Neural progenitor cell (in vitro differentiated cells): ENCODE measurements at regions not wholly inside any gene's neighbourhood (a gene's known extent, or its start where the extent isn't known, plus 50 kb on each side); places are given as distances from the start of the nearest gene placed in this dataset.

Source experiments
- DNase-seq: peaks from one replicate; pipeline ENCODE4 v3.0.0-alpha.2; 2016; ENCODE audit warnings: low spot score
- H2AFZ ChIP-seq: fragments of 200-600 bp; sonication (generic); replicated peaks from 2 replicates; pipeline ENCODE4 v1.6.1; 2016; ENCODE audit warnings: antibody characterized with exemption
- H3F3A ChIP-seq: fragments of 200-600 bp; sonication (generic); 2 replicates; pipeline ENCODE4 v1.6.1; 2016; ENCODE audit warnings: antibody characterized with exemption, low read depth
- H3K27ac ChIP-seq: fragments of 200-600 bp; sonication (generic); 2 replicates; pipeline ENCODE4 v1.5.1; 2016; ENCODE audit warnings: mild to moderate bottlenecking
- H3K27me3 ChIP-seq: fragments of 200-600 bp; sonication (generic); 2 replicates; pipeline ENCODE4 v1.6.1; 2016; ENCODE audit warnings: mild to moderate bottlenecking, moderate library complexity
- H3K36me3 ChIP-seq: fragments of 200-600 bp; sonication (generic); 2 replicates; pipeline ENCODE4 v1.5.1; 2016
- H3K4me1 ChIP-seq: fragments of 200-600 bp; sonication (generic); 2 replicates; pipeline ENCODE4 v1.6.1; 2016; ENCODE audit warnings: mixed run types
- H3K4me2 ChIP-seq: fragments of 200-600 bp; sonication (generic); 2 replicates; pipeline ENCODE4 v1.6.1; 2016
- H3K4me3 ChIP-seq: fragments of 200-600 bp; sonication (generic); 2 replicates; pipeline ENCODE4 v1.5.1; 2016
- H3K79me2 ChIP-seq: fragments of 200-600 bp; sonication (generic); 2 replicates; pipeline ENCODE4 v1.6.1; 2016; ENCODE audit warnings: low read depth
- H3K9ac ChIP-seq: fragments of 200-600 bp; sonication (generic); 2 replicates; pipeline ENCODE4 v1.6.1; 2016
- H3K9me3 ChIP-seq: fragments of 200-600 bp; sonication (generic); 2 replicates; pipeline ENCODE4 v1.5.1; 2016; ENCODE audit warnings: low read depth
- H4K20me1 ChIP-seq: fragments of 200-600 bp; sonication (generic); 2 replicates; pipeline ENCODE4 v1.6.1; 2016; ENCODE audit warnings: low read depth
- H3K27ac Mint-ChIP-seq: 3 replicates; pipeline ENCODE4 v1.8.0; 2021; ENCODE audit warnings: mixed read lengths
- H3K27me3 Mint-ChIP-seq: 2 replicates; pipeline ENCODE4 v1.8.0; 2022; ENCODE audit warnings: low read depth, mild to moderate bottlenecking, inconsistent platforms, moderate library complexity, mixed read lengths; ENCODE audit not compliant: insufficient read depth
- H3K36me3 Mint-ChIP-seq: 3 replicates; pipeline ENCODE4 v1.8.0; 2021; ENCODE audit warnings: mixed read lengths
- H3K4me1 Mint-ChIP-seq: 3 replicates; pipeline ENCODE4 v1.8.0; 2021; ENCODE audit warnings: mixed read lengths
- H3K4me3 Mint-ChIP-seq: 3 replicates; pipeline ENCODE4 v1.8.0; 2021; ENCODE audit warnings: mild to moderate bottlenecking, moderate library complexity, mixed read lengths
- H3K9me3 Mint-ChIP-seq: 3 replicates; pipeline ENCODE4 v1.8.0; 2020; ENCODE audit warnings: mixed read lengths
- EZH2 ChIP-seq: fragments of 200-600 bp; sonication (generic); IDR thresholded peaks from 2 replicates; pipeline ENCODE4 v1.6.1; 2017; ENCODE audit warnings: antibody characterized with exemption, mild to moderate bottlenecking, moderate library complexity
- EZH2phosphoT487 ChIP-seq: fragments of 200-600 bp; sonication (generic); IDR thresholded peaks from 2 replicates; pipeline ENCODE4 v1.6.1; 2017; ENCODE audit warnings: antibody characterized with exemption
- TF ChIP-seq, protein P1 (sequence below): fragments of 200-600 bp; sonication (generic); IDR thresholded peaks from 2 replicates; pipeline ENCODE4 v1.5.1; 2017; ENCODE audit warnings: antibody characterized with exemption, mild to moderate bottlenecking

DNA sequence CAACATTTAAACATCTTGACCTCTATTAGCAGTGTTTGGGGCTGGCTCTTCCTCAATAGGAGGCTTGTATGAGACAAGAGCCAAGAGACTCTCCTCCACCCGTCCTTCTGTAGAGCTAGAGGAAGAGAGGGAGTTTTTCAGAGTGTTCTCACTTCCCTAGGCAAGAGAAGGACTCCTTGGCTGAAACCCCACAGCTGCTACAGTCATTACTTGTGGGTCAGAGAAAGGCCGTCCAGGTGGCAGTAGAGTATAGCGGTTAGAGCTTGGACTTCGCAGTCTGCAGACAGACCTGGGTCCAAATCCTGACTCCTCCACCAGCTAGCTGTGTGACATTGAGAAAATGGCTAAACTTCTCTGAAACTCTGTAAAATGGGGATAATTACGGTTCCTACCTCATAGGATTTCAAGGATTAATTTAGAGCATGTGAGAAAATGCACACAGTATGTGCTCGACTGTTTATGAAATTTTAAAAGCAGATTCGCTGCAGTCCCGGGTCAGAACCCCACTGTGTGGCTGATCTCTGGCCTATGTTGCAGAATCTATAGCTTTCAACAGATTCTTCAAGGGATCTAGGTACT, 80.8 kb upstream of the ARAP3 start:
- Histone ChIP-seq H3K9ac (no peak overlapping the region), H3K27ac (no peak overlapping the region), H3K79me2 (no peaks in the 10 kb centered on the region), H3K4me1 (peaks cover 25% of the 10 kb centered on the region), H3K4me2 (no peak overlapping the region), H3K4me3 (no peak overlapping the region), H2AFZ (no peak overlapping the region), H3K36me3 (no peaks in the 10 kb centered on the region), H4K20me1 (peaks cover 1% of the 10 kb centered on the region), H3K27me3 (no peaks in the 10 kb centered on the region), H3F3A (peaks cover 9% of the 10 kb centered on the region), H3K9me3 (no peaks in the 10 kb centered on the region)
- Mint-ChIP-seq H3K36me3 (no peaks in the 10 kb centered on the region), H3K9me3 (no peaks in the 10 kb centered on the region), H3K27ac (no peak overlapping the region), H3K4me3 (no peak overlapping the region), H3K4me1 (peaks cover 18% of the 10 kb centered on the region), H3K27me3 (peaks cover 6% of the 10 kb centered on the region)
- TF ChIP-seq, protein P1, sequence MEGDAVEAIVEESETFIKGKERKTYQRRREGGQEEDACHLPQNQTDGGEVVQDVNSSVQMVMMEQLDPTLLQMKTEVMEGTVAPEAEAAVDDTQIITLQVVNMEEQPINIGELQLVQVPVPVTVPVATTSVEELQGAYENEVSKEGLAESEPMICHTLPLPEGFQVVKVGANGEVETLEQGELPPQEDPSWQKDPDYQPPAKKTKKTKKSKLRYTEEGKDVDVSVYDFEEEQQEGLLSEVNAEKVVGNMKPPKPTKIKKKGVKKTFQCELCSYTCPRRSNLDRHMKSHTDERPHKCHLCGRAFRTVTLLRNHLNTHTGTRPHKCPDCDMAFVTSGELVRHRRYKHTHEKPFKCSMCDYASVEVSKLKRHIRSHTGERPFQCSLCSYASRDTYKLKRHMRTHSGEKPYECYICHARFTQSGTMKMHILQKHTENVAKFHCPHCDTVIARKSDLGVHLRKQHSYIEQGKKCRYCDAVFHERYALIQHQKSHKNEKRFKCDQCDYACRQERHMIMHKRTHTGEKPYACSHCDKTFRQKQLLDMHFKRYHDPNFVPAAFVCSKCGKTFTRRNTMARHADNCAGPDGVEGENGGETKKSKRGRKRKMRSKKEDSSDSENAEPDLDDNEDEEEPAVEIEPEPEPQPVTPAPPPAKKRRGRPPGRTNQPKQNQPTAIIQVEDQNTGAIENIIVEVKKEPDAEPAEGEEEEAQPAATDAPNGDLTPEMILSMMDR, result no peak
- TF ChIP-seq EZH2, result no peak
- no peak for TF ChIP-seq EZH2phosphoT487
- no peak for DNase-seq

DNA sequence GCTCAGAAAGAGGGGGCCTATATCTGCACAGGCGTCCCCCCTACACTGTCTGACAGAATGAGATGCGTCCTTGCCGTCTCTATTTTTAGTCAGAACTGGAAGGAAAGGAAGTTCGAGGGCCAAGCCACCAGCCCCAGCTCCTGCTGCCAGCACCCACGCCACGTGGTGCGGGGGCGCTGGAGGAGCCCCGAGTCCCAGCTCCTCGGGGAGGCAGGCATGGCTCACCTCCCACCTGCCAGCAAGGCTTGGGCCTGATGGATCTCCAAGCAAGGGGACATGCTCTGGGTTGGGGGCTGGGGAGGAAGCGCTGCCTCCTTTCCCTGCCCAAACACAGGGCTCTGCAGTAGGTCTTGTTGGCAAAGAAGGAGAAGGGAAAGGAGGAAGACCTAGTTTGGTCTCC, 80.3 kb upstream of the ARAP3 start:
- no peak overlapping the region for H3K27ac ChIP-seq
- H3K9ac ChIP-seq, result no peak overlapping the region
- H3K27me3 Mint-ChIP-seq, result peaks cover 10% of the 10 kb centered on the region
- peaks cover 22% of the 10 kb centered on the region for H3K4me1 Mint-ChIP-seq
- no peaks in the 10 kb centered on the region for H3K36me3 ChIP-seq
- H3K4me1 ChIP-seq, result peaks cover 30% of the 10 kb centered on the region
- no peaks in the 10 kb centered on the region for H3K9me3 Mint-ChIP-seq
- H3F3A ChIP-seq, result peaks cover 9% of the 10 kb centered on the region
- no peak overlapping the region for H3K4me3 ChIP-seq
- no peak overlapping the region for H2AFZ ChIP-seq
- no peaks in the 10 kb centered on the region for H3K27me3 ChIP-seq
- peaks cover 5% of the 10 kb centered on the region for H4K20me1 ChIP-seq
- no peaks in the 10 kb centered on the region for H3K36me3 Mint-ChIP-seq
- no peak for TF ChIP-seq EZH2phosphoT487
- TF ChIP-seq, protein P1, result no peak
- no peak for TF ChIP-seq EZH2
- no peaks in the 10 kb centered on the region for H3K9me3 ChIP-seq
- H3K79me2 ChIP-seq, result no peaks in the 10 kb centered on the region
- DNase-seq, result no peak
- H3K27ac Mint-ChIP-seq, result no peak overlapping the region
- no peak overlapping the region for H3K4me2 ChIP-seq
- no peak overlapping the region for H3K4me3 Mint-ChIP-seq

DNA sequence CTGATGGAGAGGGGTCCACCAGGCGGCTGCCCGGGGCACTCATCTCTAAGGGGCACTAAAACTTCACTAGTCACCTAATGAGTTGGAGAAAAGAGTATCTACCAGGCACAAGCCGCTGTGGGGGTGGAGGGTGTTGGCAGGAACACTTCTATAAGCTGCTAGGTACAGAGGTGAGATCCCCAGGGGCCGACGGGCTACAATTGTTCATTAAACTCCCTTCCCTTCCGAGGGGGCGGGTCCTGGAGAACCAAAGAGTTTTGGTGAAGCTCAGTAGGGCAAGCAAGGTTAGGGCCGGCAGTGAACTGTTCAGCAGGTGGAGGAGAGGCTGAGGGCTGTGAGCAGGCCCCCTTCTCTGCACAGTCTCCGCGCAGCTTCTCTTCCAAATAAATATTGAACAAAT, 78.7 kb upstream of the ARAP3 start:
- Histone ChIP-seq H3K27me3 (no peaks in the 10 kb centered on the region), H3K36me3 (no peaks in the 10 kb centered on the region), H3K27ac (no peak overlapping the region), H3F3A (peaks cover 9% of the 10 kb centered on the region), H2AFZ (no peak overlapping the region), H4K20me1 (peaks cover 8% of the 10 kb centered on the region), H3K4me3 (no peak overlapping the region), H3K4me1 (peaks cover 30% of the 10 kb centered on the region), H3K9me3 (no peaks in the 10 kb centered on the region), H3K4me2 (no peak overlapping the region), H3K79me2 (no peaks in the 10 kb centered on the region), H3K9ac (no peak overlapping the region)
- DNase-seq, result no peak
- TF ChIP-seq, protein P1, result no peak
- no peak for TF ChIP-seq EZH2phosphoT487
- no peak overlapping the region for H3K4me3 Mint-ChIP-seq
- H3K27ac Mint-ChIP-seq, result no peak overlapping the region
- peaks cover 15% of the 10 kb centered on the region for H3K27me3 Mint-ChIP-seq
- H3K9me3 Mint-ChIP-seq, result no peaks in the 10 kb centered on the region
- H3K36me3 Mint-ChIP-seq, result no peaks in the 10 kb centered on the region
- peaks cover 22% of the 10 kb centered on the region for H3K4me1 Mint-ChIP-seq
